GM18498 (cell line): ENCODE measurements at regions not wholly inside any gene's neighbourhood (a gene's known extent, or its start where the extent isn't known, plus 50 kb on each side); places are given as distances from the start of the nearest gene placed in this dataset.

ENCODE experiments used
- ATAC-seq: cut with Tn5 transposase; IDR thresholded peaks from one replicate; pipeline ENCODE4 v1.9.1; 2021; ENCODE audit warnings: mild to moderate bottlenecking, moderate library complexity; ENCODE audit not compliant: unreplicated experiment

- no peak for ATAC-seq
Observed at GRCh38 chr4:54542540-54543041, 115.2 kb upstream of the KIT start.

- ATAC-seq: no peak
Observed at GRCh38 chr4:54543088-54543795, 114.5 kb upstream of the KIT start.

DNA sequence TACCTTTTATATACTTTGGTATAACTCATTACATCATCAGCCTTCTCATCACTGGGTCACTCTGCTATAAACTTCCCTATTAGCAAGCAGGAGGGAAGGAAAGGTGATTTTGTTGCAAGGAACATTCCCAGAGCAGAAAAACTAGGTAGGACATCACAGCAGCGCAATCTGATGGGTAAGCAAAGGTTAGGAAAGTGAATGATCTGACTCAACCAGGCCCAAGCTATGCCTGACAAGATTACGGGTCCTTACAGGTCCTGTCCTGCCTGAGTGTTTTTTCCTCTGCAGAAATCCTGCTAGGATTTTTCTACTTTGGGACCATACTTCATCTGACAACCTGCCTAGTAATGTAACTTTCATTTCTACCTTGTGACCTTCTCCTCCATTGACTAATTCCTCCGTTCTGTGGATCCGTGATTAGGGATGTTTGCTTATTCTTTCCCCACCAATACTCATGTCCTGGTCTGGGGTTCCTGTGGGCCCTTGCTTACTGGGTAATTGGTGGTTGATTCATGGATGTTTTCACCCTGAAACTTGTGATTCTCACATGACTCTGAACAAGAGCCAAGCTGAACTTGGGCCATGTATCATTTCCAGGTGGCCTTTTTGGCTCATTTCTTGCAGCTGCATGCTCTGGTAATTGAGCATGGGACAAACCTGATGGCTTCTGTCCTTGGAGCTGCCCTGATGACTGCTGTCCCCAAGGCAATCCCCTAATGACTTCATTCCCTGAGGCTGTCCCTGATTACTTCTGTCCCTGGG lies 111.9 kb upstream of the KIT start:
- ATAC-seq: no peak

DNA sequence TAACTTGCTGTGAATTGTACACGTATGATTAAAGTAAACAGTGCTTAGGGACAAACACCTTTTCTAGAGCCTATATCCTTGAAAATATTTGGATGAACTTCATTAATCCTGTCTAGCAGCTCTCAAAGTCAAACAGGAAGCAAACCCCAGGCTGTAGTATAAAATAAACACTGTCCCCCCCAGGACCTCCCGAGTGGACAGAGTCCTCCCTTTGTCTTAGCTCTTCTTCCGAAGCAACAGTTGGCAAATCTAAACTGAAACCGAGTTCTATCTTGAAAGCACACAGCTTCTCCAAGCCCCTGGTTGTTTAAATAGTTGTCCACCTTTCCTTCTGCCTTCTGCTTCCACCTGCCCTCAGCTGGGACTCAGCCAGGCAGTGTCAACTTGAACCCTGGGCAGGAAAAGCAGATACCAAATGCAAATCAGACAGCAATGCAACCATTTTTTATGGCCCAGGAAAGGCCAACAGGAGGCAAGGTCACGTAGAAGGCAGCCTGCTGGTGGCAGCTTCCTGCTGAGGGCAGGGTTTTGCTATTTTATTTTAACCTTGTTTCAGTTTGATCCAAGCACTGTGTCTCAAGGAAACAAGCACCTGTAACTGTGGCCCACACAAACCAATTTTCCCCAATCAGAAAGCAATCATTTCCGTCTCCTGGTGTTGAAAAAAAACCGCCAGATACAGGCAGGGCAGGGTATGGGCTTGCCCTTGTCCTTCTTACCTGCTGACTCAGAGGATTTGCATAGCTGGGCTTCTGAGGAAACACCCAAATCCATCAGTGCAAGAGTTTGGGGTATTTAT lies 110.3 kb upstream of the KIT start:
- ATAC-seq: peak; percentile 71

DNA sequence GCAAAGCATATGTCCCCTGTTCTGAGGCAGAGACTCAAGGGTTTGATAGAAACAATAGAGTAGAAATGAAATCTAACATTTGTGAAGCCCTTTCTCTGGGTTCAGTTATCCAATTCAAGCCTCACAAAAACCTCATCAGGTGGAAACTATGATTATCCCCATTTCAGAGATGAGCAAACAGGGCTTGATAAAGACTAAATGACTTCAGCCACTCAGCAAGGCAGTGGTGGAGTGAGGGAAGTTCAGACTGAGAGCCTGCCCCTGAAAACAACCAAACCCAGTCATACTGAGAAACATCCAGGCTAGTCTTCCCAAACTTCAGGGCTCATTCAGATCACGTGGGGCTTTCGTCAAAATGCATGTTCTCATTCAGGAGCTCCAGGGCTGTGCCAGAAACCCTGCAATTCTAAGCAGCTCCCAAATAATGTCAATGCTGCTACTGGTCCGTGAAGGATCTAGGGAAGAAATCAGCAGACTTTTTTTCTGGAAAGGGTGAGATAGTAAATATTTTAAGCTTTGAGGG lies 109.6 kb upstream of the KIT start:
- ATAC-seq: peak; percentile 39

- ATAC-seq: no peak
Observed at GRCh38 chr4:54548831-54549460, 108.8 kb upstream of the KIT start.

GRCh38 chr4:54550395-54551171 lies 107.2 kb upstream of the KIT start:
- no peak for ATAC-seq

GRCh38 chr4:54553001-54553400 lies 104.8 kb upstream of the KIT start:
- no peak for ATAC-seq

- no peak for ATAC-seq
Observed at GRCh38 chr4:54554339-54554990, 103.3 kb upstream of the KIT start.

DNA sequence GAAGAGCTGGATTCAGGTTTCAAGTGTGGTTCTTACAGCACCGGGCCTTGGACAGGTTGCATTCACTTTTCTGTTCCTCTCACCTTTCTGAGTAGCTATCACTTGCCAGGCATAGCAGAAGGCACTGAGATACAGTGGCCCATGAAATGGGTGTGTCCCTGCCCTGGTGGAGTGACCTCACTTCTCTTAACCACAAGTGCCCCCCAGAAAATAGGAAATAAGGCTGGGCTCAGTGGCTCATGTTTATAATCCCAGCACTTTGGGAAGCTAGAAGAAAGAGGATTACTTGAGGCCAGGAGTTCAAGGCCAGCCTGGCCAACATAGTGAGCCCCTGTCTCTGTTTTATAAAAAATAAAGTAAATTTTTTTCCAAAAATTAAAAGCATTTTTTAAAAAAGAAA lies 101.7 kb upstream of the KIT start:
- no peak for ATAC-seq

DNA sequence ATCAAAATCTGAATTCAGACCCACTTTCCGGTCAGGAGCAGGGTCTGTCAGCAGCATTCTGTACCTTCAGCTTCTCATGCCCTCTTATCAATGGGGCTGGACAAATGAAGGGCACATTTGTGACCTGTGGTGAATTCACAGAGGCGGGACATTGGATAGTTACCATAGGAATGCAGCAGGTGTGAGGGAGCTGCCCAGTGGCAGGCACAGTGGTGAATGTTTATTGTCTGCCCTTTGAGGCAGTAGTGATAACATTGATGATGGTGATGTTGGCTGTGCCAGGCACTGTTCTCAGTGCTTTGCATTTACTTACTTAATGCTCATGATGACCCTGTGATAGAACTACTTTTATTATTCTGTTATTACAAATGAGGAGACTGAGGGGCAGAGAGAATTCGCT lies 101.2 kb upstream of the KIT start:
- no peak for ATAC-seq

- ATAC-seq: no peak
Observed at GRCh38 chr4:54558889-54559677, 98.7 kb upstream of the KIT start.

- ATAC-seq: no peak
Observed at GRCh38 chr4:54560513-54560912, 97.2 kb upstream of the KIT start.

DNA sequence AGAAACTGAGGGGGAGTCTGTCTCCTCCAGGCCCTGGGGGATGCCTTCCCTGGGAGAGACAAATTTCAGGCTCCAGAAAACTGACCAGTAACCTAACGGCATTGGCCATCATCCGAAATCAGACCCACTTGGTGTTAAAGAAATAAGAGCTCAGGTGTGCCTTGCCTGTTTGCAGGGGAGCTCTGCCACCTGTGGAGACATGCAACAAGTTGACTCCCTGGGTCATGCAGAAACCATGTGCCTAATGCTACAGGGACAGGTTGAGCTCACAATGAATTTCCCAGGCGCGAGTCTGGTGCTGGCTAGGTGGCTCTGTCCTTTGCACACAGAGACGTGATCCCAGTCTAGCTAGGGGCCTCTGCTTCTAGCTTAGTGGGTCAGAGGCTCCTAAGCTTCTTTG lies 95.8 kb upstream of the KIT start:
- no peak for ATAC-seq

DNA sequence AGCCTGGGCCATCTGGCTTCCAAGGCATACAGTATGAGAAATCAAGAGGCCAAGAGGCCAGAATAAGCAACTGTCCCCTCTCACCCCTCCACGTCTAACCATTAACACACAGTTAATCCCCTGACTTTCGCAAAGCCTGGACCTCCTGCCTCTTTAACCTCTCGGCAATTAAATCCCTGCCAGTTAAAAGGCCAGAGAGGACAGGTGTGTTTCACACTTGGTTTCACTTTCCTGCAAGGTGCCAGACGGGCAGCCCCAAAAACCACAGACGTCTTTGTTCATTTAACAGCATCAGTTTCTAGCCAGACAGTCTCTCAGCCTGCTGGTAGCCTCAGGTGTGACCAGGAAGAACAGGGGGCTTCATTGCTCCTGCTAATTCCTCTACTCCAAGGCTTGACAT lies 91.1 kb upstream of the KIT start:
- peak; percentile 95 for ATAC-seq

DNA sequence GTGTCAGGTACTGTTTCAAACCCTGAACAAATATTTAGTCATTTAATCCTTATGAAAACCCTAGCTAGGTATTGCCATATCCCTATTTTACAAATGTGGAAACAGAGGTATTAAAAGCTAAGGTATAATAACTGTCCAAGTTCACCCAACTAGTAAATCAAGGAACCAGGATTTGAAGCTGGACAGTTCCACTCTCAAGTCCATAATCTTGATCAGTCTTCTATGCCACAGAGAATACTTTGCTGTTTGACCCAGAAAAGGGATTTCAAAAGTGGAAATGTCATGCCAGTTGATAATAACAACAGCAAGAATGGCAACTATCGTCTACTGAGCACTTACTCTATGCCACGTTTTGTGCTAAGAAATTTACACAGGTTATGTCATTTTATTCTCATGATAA lies 90.4 kb upstream of the KIT start:
- ATAC-seq: no peak

GRCh38 chr4:54568184-54568583 lies 89.6 kb upstream of the KIT start:
- no peak for ATAC-seq

DNA sequence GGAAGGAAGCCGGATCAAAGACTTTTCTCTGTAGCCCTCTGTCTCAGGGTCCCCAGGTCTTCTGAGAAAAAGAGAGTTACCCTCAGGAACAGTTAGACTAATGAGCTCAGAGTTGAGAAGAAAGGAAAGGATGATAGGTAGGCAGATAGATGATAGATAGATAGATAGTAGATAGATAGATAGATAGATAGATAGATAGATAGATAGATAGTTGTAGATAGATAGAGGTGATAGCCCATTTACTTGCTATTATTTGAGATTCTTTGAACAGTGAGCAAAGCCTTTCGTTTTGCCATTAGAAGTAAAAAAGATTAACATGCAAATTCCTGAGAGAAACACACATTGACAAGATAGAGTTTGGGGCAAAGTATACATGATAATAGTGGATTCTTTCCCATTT lies 86.9 kb upstream of the KIT start:
- ATAC-seq: no peak
